Medulla oblongata (tissue), 1 donor: ENCODE measurements at regions not wholly inside any gene's neighbourhood (a gene's known extent, or its start where the extent isn't known, plus 50 kb on each side); places are given as distances from the start of the nearest gene placed in this dataset.
"Not testable (repeated sequence)": the region's sequence is repeated elsewhere in the genome, so short reads cannot be mapped to it uniquely, and the experiment has no call there.

Experiments used
- DNase-seq: peaks from one replicate; pipeline ENCODE4 v3.0.0-alpha.2; 2015; ENCODE audit errors: extremely low spot score

- no peak for DNase-seq
Observed at GRCh38 chr2:60247471-60247870, 306.0 kb downstream of the BCL11A start.

- DNase-seq: no peak
Observed at GRCh38 chr2:60246583-60246982, 306.9 kb downstream of the BCL11A start.

- DNase-seq: no peak
Observed at GRCh38 chr2:60234274-60234986, 319.0 kb downstream of the BCL11A start.

- no peak for DNase-seq
Observed at GRCh38 chr2:60230596-60230995, 322.9 kb downstream of the BCL11A start.

- no peak for DNase-seq
Observed at GRCh38 chr2:60230037-60230436, 323.4 kb downstream of the BCL11A start.

GRCh38 chr2:60226943-60227342 lies 326.5 kb downstream of the BCL11A start:
- DNase-seq: no peak

- no peak for DNase-seq
Observed at GRCh38 chr2:60226191-60226590, 327.3 kb downstream of the BCL11A start.

GRCh38 chr2:60223859-60224258 lies 329.6 kb downstream of the BCL11A start:
- DNase-seq: no peak

GRCh38 chr2:60221098-60221497 lies 332.4 kb downstream of the BCL11A start:
- no peak for DNase-seq

- DNase-seq: no peak
Observed at GRCh38 chr2:60219536-60219935, 333.9 kb downstream of the BCL11A start.

- no peak for DNase-seq
Observed at GRCh38 chr2:60216452-60216995, 336.9 kb downstream of the BCL11A start.

- no peak for DNase-seq
Observed at GRCh38 chr2:60215386-60215901, 338.0 kb downstream of the BCL11A start.

- DNase-seq: no peak
Observed at GRCh38 chr2:60214626-60214875, 338.9 kb downstream of the BCL11A start.

GRCh38 chr2:60213865-60214625 lies 339.4 kb downstream of the BCL11A start:
- DNase-seq: no peak

- DNase-seq: no peak
Observed at GRCh38 chr2:60212181-60212945, 341.1 kb downstream of the BCL11A start.

- not testable (repeated sequence) for DNase-seq
Observed at GRCh38 chr2:60189006-60189405, 364.4 kb downstream of the BCL11A start.

GRCh38 chr2:60175290-60175689 lies 378.2 kb downstream of the BCL11A start:
- DNase-seq: no peak

GRCh38 chr2:60174146-60174545 lies 379.3 kb downstream of the BCL11A start:
- DNase-seq: no peak

- DNase-seq: no peak
Observed at GRCh38 chr2:60172801-60173200, 380.7 kb downstream of the BCL11A start.

GRCh38 chr2:60170272-60170671 lies 383.2 kb downstream of the BCL11A start:
- no peak for DNase-seq

GRCh38 chr2:60168247-60168646 lies 385.2 kb downstream of the BCL11A start:
- DNase-seq: no peak

- no peak for DNase-seq
Observed at GRCh38 chr2:60167089-60167488, 386.4 kb downstream of the BCL11A start.
